IMR-90 (cell line): ENCODE measurements at regions not wholly inside any gene's neighbourhood (a gene's known extent, or its start where the extent isn't known, plus 50 kb on each side); places are given as distances from the start of the nearest gene placed in this dataset.

ENCODE experiments used
- CEBPB ChIP-seq: IDR thresholded peaks from 2 replicates; pipeline ENCODE4 v1.6.1; 2012; ENCODE audit warnings: low read depth, low read length, improper control_type of control experiment
- MAZ ChIP-seq: IDR thresholded peaks from 2 replicates; pipeline ENCODE4 v1.6.1; 2012; ENCODE audit warnings: low read depth, mild to moderate bottlenecking, low read length, improper control_type of control experiment, moderate library complexity, borderline replicate concordance
- RAD21 ChIP-seq: IDR thresholded peaks from 2 replicates; pipeline ENCODE4 v1.6.1; 2012; ENCODE audit warnings: low read length, improper control_type of control experiment
- RFX5 ChIP-seq: IDR thresholded peaks from 2 replicates; pipeline ENCODE4 v1.8.0; 2012; ENCODE audit warnings: low read depth, mild to moderate bottlenecking, low read length, moderate library complexity
- TF ChIP-seq, protein P1 (sequence below): conservative IDR thresholded peaks from 2 replicates; pipeline ENCODE4 v1.5.1; 2012; ENCODE audit warnings: mild to moderate bottlenecking, low read depth, low read length, improper control_type of control experiment

DNA sequence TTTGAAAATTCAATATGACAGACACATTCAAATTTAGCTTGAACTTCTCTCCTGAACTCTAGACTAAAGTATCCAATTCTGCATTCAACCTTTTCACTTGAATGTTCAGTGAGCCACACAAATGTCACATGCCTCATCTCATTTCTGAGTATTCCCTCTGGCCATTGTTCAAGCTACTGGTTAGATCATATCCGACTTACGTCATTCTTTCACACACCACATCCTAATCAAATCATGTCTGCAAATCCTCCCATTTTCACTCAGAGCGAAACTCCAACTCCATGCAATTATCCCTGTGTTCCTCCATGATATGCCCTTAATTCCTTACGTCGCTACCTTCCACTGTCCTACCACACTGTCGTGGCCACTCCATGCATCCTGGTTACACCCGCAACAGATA, 425.1 kb downstream of the CBLN2 start:
- TF ChIP-seq, protein P1, sequence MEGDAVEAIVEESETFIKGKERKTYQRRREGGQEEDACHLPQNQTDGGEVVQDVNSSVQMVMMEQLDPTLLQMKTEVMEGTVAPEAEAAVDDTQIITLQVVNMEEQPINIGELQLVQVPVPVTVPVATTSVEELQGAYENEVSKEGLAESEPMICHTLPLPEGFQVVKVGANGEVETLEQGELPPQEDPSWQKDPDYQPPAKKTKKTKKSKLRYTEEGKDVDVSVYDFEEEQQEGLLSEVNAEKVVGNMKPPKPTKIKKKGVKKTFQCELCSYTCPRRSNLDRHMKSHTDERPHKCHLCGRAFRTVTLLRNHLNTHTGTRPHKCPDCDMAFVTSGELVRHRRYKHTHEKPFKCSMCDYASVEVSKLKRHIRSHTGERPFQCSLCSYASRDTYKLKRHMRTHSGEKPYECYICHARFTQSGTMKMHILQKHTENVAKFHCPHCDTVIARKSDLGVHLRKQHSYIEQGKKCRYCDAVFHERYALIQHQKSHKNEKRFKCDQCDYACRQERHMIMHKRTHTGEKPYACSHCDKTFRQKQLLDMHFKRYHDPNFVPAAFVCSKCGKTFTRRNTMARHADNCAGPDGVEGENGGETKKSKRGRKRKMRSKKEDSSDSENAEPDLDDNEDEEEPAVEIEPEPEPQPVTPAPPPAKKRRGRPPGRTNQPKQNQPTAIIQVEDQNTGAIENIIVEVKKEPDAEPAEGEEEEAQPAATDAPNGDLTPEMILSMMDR = no peak
- no peak for TF ChIP-seq RAD21
- no peak for TF ChIP-seq RFX5
- TF ChIP-seq CEBPB = no peak
- no peak for TF ChIP-seq MAZ
